H1 (cell line): ENCODE measurements at regions not wholly inside any gene's neighbourhood (a gene's known extent, or its start where the extent isn't known, plus 50 kb on each side); places are given as distances from the start of the nearest gene placed in this dataset.

Source experiments
- CTCF ChIP-seq, 3 experiments: IDR thresholded peaks; 1 replicate in 2 of 3; 2 replicates in 1 of 3; pipeline versions ENCODE4 v1.5.1 to v1.6.1; 2011; ENCODE audit warnings: low read length in 3 of 3, mild to moderate bottlenecking in 3 of 3, inconsistent platforms in 2 of 3, low read depth in 1 of 3, moderate library complexity in 1 of 3; ENCODE audit not compliant: insufficient read depth in 1 of 3; ENCODE audit errors: control extremely low read depth in 1 of 3
- RAD21 ChIP-seq, 2 experiments: IDR thresholded peaks in 1 of 2; conservative IDR thresholded peaks in 1 of 2; 2 replicates each; pipeline ENCODE4 v1.6.1; 2011; ENCODE audit warnings: low read depth in 2 of 2, low read length in 2 of 2, improper control_type of control experiment in 1 of 2, inconsistent platforms in 1 of 2, mild to moderate bottlenecking in 1 of 2, moderate library complexity in 1 of 2

- TF ChIP-seq RAD21 (IDR thresholded peaks at IDR 0.05 in 1 of 2, conservative IDR thresholded peaks at IDR 0.05 in 1 of 2; ENCODE audit: low read depth in 2 of 2, low read length in 2 of 2) (no peak), CTCF (IDR thresholded peaks at IDR 0.05; ENCODE audit: control extremely low read depth in 1 of 3, insufficient read depth in 1 of 3, low read depth in 1 of 3, low read length in 3 of 3) (no peak)
These were observed 635.0 kb downstream of the REEP3 start (continued) for GRCh38 chr10:64156166-64156565.
